ENCODE measurements at regions not wholly inside any gene's neighbourhood (a gene's known extent, or its start where the extent isn't known, plus 50 kb on each side); places are given as distances from the start of the nearest gene placed in this dataset.

GRCh38 chr5:91741764-91742505 is 358.8 kb upstream of the ARRDC3 start:
- intact Hi-C loops (cut with micrococcal nuclease; ENCODE audit: unreplicated experiment) = no loop called here
- no peak for ATAC-seq
- ChIA-PET CTCF (no interaction called here), POLR2A (no interaction called here)
- Histone ChIP-seq H3K4me3 (ENCODE audit: low read depth in 2 of 2, low read length in 2 of 2) (no peak overlapping the region), H3K36me3 (ENCODE audit: control insufficient read depth, insufficient read depth, low read length) (no peaks in the 10 kb centered on the region), H3K27ac (ENCODE audit: low read length) (no peak overlapping the region), H3K4me1 (ENCODE audit: control insufficient read depth, insufficient read depth, low read length) (no peaks in the 10 kb centered on the region), H3K27me3 (ENCODE audit: control insufficient read depth, insufficient read depth, low read length) (no peaks in the 10 kb centered on the region), H3K9me3 (ENCODE audit: control insufficient read depth, insufficient read depth, low read depth, low read length) (no peaks in the 10 kb centered on the region)
- no peak for DNase-seq (ENCODE audit: low read depth, low spot score)
- TF ChIP-seq CTCF (IDR thresholded peaks at IDR 0.05) = no peak
- no peak for TF ChIP-seq POLR2AphosphoS5 (IDR thresholded peaks at IDR 0.05; ENCODE audit: low read depth, low read length)
- TF ChIP-seq TCF7L2 (IDR thresholded peaks at IDR 0.05; ENCODE audit: low read depth, low read length) = no peak
- in situ Hi-C loops (cut with HindIII; ENCODE audit: low pct_unique_long_range_greater_than_20kb, low sequenced_read_pairs) = no loop called here
- BruUV-seq (replicated peaks) = no TSS peak

- Histone ChIP-seq H3K4me3 (ENCODE audit: low read depth in 2 of 2, low read length in 2 of 2) (no peak overlapping the region), H3K9me3 (ENCODE audit: control insufficient read depth, insufficient read depth, low read depth, low read length) (no peaks in the 10 kb centered on the region), H3K4me1 (ENCODE audit: control insufficient read depth, insufficient read depth, low read length) (no peaks in the 10 kb centered on the region), H3K36me3 (ENCODE audit: control insufficient read depth, insufficient read depth, low read length) (no peaks in the 10 kb centered on the region), H3K27ac (ENCODE audit: low read length) (no peak overlapping the region), H3K27me3 (ENCODE audit: control insufficient read depth, insufficient read depth, low read length) (no peaks in the 10 kb centered on the region)
- DNase-seq (ENCODE audit: low read depth, low spot score) = no peak
- in situ Hi-C loops (cut with HindIII; ENCODE audit: low pct_unique_long_range_greater_than_20kb, low sequenced_read_pairs) (no loop called here), intact Hi-C loops (cut with micrococcal nuclease; ENCODE audit: unreplicated experiment) (no loop called here)
- ChIA-PET POLR2A (interaction anchor here (0.6 kb wide), 1 partner anchor 953 kb away, joined by 12 read pairs; no protein-coding TSS in a partner anchor), CTCF (no interaction called here)
- ATAC-seq = no peak
- TF ChIP-seq REST (IDR thresholded peaks at IDR 0.05; ENCODE audit: insufficient read depth in 1 of 2, low read depth in 2 of 2, low read length in 1 of 2) (no peak), POLR2AphosphoS5 (IDR thresholded peaks at IDR 0.05; ENCODE audit: low read depth, low read length) (no peak), TCF7L2 (IDR thresholded peaks at IDR 0.05; ENCODE audit: low read depth, low read length) (no peak), CTCF (IDR thresholded peaks at IDR 0.05) (no peak), SIN3A (IDR thresholded peaks at IDR 0.05; ENCODE audit: borderline replicate concordance, insufficient read depth, low read depth, low read length) (no peak)
- BruUV-seq (replicated peaks) = no TSS peak
Measured at GRCh38 chr5:91730026-91730425, 346.9 kb upstream of the ARRDC3 start.
